GM12891 (cell line): ENCODE measurements at regions not wholly inside any gene's neighbourhood (a gene's known extent, or its start where the extent isn't known, plus 50 kb on each side); places are given as distances from the start of the nearest gene placed in this dataset.

Source experiments
- POLR2A ChIP-seq: IDR thresholded peaks from 2 replicates; pipeline ENCODE4 v1.6.1; 2011; ENCODE audit warnings: low read depth, low read length, control low read depth
- POLR2AphosphoS5 ChIP-seq: IDR thresholded peaks from 2 replicates; pipeline ENCODE4 v1.6.1; 2011; ENCODE audit warnings: low read depth, low read length, control low read depth

- TF ChIP-seq POLR2A, result no peak
- TF ChIP-seq POLR2AphosphoS5, result no peak
These were observed 155.8 kb upstream of the GGTLC1 start for GRCh38 chr20:24144371-24144770.
